HG02588 (cell line): ENCODE measurements at regions not wholly inside any gene's neighbourhood (a gene's known extent, or its start where the extent isn't known, plus 50 kb on each side); places are given as distances from the start of the nearest gene placed in this dataset.

Experiments
- ATAC-seq: cut with Tn5 transposase; IDR thresholded peaks from one replicate; pipeline ENCODE4 v1.9.1; 2021; ENCODE audit warnings: mild to moderate bottlenecking, moderate library complexity; ENCODE audit not compliant: unreplicated experiment

DNA sequence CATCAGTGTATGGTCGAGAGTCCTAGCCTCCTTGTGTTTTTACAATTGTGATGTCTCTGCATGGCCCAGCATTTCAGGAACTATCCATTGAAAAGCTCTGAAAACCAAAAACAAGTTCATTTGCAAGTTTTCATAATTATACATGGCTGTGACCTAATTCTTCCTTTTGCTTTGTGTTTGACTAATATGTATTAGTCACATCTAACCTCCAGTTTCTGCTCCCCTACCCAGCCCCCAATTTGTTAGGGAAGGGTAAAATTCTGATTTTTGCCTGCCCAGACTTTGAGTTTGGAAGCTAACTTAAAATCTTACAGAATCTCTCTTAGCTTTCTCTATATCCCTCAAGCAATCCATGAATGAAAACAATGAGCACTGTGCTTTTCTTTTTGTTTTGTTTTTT, 128.2 kb upstream of the SEMA6A start:
- peak; percentile 43 for ATAC-seq

DNA sequence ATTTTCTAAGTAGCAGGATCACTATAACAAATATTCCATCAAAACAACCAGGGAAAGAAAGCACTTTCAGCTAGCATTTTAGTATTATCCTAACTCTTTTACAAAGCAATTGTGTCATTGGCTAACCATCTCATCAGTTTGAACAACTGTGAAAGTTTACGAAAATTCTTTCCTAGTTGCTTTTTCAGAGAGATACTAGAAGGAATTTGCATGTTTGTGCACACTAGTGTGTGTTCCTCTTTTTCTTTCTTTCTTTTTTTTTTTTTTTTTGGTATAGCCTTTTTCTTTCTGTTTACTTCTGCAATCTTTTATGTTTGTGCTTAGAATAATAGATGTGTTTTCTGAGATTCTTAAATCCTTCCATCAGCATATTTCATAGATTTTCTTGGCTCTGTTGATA, 124.7 kb upstream of the SEMA6A start:
- no peak for ATAC-seq

DNA sequence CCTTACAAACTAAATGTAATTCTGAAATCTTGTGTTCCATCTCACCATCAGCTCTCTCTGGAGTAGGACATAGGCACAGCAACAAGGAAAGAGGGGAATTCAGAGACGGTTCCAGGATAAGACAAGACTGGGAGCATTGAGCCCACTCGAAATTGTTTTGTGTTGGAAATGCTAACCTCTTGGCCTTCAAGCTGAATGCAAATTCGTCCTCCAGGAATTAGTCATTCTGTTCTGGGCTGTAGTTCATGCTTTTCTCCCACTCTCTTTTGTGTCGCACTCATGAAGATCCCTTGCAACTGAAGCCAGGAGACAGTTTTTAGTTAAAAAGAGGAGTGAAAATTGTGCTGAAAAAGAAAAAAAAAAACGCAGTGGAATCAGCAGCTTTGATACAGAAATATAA, 121.7 kb upstream of the SEMA6A start:
- peak; percentile 89 for ATAC-seq

DNA sequence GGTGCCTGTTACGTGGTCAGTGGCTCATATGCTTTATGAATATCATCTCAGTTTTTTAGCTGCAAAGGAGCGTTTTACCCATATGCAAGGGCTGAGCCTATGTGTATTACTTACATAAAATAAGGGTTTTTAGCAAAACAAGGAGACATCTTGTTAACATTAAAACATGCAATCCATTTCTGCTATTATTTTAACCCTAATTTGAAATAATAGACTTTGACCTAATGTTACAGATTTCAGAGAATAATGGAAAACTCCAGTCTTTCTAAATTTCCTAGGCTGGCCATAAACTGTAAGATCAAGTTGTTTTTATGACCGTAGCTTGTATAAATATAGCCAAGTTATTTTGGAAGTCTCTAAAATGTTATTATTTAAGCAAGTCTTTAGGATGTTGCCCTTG, 121.1 kb upstream of the SEMA6A start:
- ATAC-seq, result no peak

DNA sequence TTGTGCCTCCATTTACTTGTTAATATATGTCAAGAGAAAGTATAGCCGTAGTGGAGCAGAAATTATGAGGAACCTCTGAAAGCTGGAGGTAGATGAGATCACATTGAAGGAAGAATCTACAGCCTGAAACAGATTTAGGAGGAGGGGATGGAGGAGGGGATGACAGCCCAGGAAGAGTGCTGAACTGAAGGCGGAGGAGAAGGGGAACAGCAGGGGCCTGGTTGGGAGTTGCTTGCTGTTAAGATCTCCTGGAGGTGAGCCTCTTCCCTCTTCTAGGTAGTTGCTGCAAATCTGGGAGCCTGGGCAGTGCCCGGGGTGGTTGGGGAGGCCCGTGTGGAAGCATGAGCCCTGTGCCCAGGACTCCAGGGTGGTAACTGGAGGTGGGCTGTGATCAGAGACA, 111.8 kb upstream of the SEMA6A start:
- no peak for ATAC-seq

DNA sequence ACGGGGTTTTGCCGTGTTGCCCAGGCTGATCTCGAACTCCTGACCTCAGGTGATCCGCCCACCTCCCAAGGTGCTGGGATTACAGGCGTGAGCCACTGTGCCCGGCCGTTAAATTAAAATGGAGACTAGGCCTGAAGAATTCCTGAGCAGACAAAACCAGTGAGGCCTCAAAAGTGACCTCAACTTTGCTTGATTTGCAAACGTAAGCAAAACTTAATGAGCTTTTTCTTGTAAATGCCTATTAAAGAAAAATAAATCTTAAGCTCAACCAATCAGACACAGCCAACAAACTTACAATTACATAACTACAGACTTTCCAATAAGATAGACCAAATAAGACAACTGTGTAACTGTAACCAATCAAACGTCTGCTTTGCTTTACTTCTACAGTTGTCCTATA, 111.3 kb upstream of the SEMA6A start:
- ATAC-seq, result no peak

DNA sequence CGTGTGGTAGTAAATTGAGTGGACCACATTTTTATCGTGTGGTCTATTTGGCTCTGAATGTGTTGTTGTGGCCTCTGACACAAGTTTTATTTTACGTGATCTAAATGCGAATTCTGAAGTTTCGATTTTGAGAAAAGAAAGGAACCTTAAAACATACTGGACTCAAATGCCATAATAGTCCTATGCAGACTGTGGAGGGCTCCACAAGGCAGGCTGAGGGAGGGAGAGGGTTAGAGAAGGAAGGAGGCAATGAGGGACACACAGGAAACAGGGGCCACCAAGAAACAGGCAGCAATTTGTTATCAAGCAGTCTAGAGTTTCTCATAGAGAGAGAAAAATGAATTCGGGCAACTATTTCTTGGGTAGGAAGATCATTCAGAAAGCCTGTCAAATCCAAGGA, 110.4 kb upstream of the SEMA6A start:
- ATAC-seq, result no peak

DNA sequence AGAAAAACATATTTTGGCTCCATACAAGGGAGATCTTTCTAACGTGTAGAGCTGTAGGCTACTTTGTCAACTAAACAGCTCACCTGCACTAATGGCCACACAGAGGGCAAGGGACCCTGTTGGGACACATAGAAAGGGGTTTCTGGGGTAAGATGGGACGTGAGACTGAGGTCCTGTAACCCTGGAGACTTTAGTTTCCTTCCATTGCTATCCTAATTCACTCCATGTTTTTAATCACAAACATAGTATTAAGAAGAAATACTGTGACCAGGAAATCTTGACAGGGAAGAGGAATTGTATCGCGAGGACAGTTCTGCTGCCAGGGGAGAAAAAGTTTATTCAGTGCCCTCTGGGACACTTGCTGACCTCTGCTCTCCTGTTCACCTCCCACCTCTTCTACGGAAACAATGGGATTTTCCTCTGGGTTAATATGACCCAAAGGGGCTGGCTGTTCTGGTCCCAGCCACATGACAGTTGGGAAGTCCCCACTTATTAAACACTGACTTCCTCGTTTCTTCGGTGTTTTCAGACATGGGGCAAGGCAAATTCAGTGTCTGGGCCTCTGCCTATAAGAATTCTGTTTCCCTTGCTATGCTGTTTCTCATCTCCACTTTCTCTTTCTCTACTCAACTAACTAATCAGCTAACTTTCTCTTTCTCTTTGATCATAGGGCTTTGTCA, 106.9 kb upstream of the SEMA6A start:
- peak; percentile 98 for ATAC-seq

DNA sequence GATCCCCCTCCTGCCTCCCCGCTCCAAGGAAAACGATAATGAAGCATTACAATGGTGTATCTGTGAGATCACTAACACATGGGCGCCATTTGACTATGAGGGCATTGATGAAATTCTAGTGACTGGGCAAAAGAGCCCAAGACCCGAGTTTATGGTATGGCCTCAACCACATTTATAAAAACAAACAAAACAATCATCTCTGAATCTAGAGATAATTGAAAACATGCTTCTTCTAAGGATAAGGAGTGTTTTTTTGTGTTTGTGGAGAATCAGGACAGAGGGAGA, 100.9 kb upstream of the SEMA6A start:
- no peak for ATAC-seq

DNA sequence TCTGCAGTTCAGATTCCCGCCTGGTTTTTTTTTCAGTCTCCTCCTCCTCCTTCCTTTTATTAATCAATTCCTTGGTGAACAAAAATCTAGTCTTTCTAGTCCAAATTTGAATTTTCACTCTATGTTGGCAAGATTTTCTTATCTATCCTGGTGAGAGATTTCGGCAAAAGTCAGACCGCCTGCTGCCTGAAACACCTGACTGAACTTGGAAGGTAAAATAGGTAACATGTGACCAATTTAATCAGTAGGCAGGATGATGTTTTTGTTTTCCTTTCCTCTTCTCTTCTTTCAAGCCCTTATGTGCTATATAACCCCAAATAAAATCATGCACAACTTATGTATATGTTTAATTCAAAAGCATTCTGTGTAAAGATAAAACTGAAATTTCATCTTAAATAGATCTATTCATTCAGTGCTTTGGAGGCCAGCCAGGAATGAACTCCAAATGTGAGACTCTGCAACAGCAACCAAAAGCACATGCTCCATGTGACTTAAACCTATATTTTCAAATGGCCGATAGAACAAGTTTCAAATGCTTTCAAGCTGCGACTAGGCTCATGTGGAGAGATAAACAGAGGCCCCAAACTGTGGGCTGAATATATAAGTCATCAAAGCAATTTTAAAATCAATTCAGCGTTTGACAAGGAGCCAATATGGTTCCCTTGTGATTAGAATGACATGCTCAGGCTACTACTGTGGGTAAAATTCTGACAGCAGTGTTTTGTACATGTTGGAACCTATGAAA, 100.4 kb upstream of the SEMA6A start:
- ATAC-seq, result no peak

DNA sequence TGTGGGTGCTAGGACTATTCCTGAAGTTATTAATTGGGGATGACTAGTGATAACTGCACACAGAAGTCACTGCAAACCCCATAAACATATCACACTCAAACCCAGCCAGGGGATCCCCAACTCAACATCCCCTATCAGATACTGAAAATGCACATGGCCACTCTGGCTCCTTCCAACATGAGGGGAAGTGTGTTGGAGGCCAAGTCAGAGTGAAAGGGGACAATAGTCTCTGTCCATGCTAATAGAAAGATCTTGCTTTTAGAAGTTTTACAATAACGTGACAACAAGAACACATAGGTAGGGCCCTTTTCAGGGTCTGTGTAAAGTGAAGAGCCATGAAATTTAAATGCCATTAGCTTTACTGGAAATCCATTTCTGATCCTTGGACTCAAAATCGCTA, 98.8 kb upstream of the SEMA6A start:
- ATAC-seq, result peak; percentile 34

DNA sequence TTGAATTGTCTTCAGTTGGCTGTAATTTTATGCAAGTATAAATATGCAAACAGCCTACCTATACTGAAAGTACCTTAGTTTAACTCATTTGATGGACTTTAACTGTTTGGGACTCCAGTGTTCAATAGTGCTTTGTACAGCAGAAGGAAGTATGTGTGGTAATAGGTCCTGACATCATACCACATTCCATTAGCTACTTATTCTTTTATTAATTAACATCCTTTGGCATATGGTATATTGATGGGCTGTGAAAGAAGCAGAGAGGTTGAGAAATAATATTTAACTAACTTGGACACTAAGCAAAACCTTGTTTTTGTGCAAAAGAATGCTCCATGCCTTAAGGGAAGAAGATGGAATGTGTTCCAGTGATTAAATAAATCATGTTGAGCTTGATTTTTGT, 97.6 kb upstream of the SEMA6A start:
- no peak for ATAC-seq

DNA sequence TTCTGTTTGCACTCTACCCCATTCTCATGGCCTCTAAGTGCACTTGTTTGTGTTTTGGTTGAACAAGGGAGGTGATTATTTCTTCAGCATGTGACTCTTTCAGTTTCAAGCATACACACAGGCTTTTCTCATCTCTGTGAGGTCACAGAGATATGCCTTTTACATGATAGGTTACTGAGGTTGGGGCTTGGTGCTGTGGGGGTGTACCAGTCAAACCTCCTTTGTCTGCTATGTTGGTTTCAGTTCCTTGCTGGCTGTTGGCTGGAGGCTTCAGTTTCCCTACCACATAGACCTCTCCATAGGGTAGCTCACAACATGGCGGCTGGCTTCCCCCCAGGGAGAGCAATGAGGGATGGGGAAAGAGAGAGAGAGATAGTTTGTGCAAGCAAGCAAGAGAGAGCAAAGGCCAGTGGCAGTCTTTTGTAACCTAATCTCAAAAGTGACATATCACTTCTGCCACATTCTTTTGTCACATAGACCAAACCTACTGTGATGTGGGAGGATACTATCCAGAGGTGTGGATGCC, 96.7 kb upstream of the SEMA6A start:
- peak; percentile 96 for ATAC-seq

DNA sequence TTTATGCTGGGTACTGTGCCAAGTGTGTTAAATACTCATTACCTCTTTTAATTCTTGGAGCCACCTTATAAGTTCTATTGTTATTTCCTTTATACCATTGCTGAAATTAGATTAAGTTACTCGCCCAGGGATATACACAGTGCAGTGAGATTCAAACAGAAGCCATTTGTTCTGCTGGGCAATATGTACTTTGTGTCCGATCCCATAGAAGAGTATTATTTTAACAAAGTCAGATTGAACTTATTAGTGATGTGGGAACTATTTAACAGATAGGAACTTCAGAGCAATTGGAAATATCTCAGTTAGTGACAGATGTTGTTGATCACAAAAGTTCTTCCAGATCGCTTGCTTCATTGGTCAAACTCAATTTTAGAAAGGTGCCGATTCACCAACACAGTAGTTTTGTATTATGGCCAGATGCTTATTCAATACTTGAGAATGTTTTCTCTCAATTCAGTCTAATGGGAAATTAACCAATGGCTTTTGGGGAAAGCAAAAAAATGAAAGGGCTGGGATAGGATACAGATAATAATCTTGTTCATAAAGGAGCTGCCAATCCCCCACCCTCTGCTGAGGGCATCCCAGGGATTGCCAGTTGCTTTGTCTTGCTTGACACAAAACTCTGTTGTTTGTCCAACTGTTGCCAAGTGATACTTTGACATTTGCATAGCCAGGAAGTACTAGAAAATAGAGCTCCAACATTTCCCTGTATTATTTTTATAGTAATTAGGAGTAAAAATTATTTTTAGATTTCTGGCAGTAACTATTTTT, 94.8 kb upstream of the SEMA6A start:
- no peak for ATAC-seq

DNA sequence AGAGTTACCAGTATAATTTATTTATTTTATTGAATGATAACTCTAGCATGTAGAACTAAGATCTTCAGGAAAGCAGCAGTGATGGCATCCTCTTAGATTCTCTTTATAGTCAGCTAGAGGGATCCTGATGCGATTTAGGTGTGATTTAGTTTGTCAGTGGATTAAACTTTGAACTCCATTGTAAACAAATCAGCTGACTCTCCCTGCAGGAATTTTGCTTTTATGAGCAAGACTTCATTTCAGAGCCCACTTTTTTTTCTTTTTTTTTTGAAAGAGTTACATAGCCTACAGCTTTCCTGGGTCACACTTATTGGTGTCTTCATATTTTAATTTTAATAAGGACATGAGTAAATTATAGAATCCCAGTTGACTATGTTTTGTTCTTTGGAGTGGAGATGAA, 93.8 kb upstream of the SEMA6A start:
- ATAC-seq, result no peak

DNA sequence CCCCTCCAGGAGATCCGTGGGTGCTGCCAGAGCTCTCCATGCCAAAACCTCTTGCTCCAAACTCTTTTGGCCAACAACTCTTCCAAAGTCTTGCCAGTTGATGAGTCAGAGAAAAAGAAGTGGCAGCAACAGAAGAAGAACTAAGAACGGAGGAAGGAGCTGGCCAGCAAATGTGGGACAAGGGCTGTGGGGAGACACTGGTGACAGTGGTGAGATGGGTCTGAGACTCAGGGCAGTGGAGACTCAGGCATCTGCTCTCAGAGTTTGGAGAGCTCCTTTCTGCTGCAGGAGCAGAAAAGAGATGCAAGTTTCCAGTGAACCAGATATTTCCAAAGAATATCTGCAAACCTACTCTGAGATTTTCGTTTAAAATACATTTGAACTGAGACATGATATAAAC, 92.3 kb upstream of the SEMA6A start:
- ATAC-seq, result no peak

DNA sequence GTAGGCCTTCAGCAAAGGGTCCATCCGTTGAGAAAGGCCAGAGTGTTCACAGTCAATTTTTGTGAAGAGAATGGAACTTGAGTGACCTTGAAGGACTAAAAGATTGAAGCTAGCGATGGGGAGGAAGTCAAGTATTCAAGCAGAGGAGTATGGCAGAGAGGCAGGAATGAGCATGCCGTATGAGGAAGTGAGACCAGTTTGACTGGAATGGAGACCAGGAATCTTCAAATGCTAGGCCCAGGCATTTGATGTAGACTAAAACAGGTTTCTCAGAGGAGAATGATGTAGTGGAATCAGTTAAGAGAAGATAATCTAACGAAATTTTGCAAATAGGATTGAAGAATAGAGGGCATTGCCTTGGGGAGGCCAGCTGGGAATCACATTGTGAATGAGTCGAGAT, 90.4 kb upstream of the SEMA6A start:
- ATAC-seq, result no peak

DNA sequence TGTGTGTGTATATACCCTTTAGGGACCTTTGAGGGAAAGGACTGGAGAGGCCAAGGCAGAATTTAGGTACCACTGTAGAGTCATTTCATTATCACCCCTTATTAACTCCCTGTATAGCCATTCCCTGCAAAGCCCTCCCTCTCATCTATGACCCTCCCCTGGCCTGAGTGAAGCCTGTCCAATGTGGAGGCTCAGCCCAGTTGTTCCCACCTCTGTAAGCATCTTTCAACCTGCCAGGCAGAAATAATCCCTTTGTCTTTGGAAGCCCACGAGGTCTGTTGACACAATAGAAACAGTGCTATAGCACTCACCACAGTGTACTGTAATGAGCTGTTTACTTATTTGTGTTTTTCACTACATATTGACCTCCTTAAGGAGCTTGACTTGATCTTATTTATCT, 88.5 kb upstream of the SEMA6A start:
- no peak for ATAC-seq

DNA sequence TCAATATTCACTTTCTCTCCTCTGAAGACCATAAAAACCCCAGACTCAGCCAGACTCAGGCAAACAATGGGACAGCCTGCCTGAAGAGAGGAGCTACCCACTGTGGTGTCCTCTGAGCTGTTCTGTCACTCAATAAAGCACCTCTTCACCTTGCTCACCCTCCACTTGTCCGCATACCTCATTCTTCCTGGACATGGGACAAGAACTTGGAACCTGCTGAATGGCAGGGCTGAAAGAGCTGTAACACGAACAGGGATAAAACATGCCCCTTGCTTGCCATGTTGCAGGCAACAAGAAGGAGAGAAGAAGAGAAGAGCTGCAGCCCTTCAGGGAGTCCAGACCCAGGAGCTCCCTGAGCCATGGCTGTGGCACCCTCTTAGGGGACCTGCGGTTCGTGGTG, 86.8 kb upstream of the SEMA6A start:
- ATAC-seq, result no peak

DNA sequence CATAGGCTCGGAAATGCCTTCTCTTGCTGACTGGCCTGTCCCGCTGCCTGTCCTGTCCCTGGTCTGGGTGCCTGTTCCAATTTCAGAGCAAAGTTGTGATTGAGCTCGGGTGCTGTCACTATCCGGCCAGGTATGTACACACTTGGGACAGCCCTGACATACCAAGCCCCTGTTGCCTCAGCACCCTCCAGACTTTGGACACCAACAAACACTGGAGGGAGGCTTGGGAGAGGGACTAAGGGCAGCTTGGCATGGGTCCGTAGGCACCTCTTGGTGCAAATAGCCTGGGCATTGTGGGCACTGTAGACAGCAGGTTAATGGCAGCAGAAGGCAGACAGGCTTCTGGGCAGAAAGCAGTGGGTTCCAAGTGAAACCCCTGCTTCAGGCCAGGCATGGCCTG, 86.3 kb upstream of the SEMA6A start:
- no peak for ATAC-seq

DNA sequence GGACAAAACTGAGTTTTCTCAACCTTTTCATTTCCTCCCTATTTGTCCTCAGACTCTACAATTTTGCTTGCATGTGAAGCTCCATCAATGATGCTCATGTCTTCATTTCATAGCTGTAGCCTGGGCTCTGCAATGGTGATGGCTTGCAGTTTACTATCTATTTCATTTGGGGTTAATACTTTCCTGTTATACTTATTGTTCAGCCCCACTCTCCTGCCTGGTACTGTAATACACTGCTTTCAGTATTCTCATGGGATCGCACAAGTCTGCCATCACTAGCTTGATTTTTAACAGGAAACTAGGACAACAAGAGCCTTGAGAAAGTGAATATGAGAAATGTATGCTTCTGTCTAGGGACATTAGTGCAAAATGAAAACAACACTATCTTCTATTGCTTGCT, 84.2 kb upstream of the SEMA6A start:
- no peak for ATAC-seq

DNA sequence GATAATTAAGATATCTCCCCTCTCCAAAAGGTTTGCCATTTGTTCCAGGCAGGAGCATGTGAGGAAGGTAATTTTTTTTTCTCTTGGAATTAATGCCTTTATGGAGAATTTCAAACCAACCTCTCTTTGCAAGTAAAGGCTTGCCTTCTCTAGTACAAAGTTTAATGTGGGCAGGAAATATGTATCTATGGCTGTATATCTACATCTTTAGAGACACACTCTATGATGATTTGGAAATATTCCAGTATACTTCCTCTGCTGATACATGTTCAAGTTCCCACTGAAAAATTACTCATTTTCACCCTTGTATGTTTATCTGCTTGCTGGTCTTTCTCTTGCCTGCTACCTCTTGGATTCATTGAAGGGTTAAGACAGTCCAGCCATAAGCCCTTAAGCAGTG, 83.5 kb upstream of the SEMA6A start:
- ATAC-seq, result no peak
